Islet of Langerhans (tissue), 1 donor: ENCODE measurements at regions not wholly inside any gene's neighbourhood (a gene's known extent, or its start where the extent isn't known, plus 50 kb on each side); places are given as distances from the start of the nearest gene placed in this dataset.

Source experiments
- FAIRE-seq: peaks from one replicate; lab custom pipeline; 2011; peaks lifted over from hg19 to GRCh38; lab: Jason Lieb, UNC

- FAIRE-seq, result no peak
Observed at GRCh38 chr16:35506898-35507194, 2047.4 kb downstream of the TP53TG3F start.

- no peak for FAIRE-seq
Observed at GRCh38 chr16:35510701-35511100, 2051.3 kb downstream of the TP53TG3F start.

GRCh38 chr16:35516551-35516950, 2057.1 kb downstream of the TP53TG3F start:
- FAIRE-seq, result no peak

- FAIRE-seq, result no peak
Observed at GRCh38 chr16:35516971-35517370, 2057.6 kb downstream of the TP53TG3F start.

GRCh38 chr16:35523991-35524390, 2064.6 kb downstream of the TP53TG3F start:
- no peak for FAIRE-seq

- no peak for FAIRE-seq
Observed at GRCh38 chr16:35525979-35526590, 2066.7 kb downstream of the TP53TG3F start.

GRCh38 chr16:35532576-35532975, 2073.2 kb downstream of the TP53TG3F start:
- no peak for FAIRE-seq

GRCh38 chr16:35533683-35534082, 2074.3 kb downstream of the TP53TG3F start:
- FAIRE-seq, result no peak

GRCh38 chr16:35543486-35543885, 2084.1 kb downstream of the TP53TG3F start:
- no peak for FAIRE-seq

- FAIRE-seq, result no peak
Observed at GRCh38 chr16:35552763-35553162, 2093.4 kb downstream of the TP53TG3F start.

GRCh38 chr16:35557731-35558130, 2098.3 kb downstream of the TP53TG3F start:
- no peak for FAIRE-seq

GRCh38 chr16:35559911-35560636, 2100.7 kb downstream of the TP53TG3F start:
- FAIRE-seq, result no peak

GRCh38 chr16:35560637-35560984, 2101.2 kb downstream of the TP53TG3F start:
- FAIRE-seq, result no peak

GRCh38 chr16:35561346-35561745, 2101.9 kb downstream of the TP53TG3F start:
- FAIRE-seq, result no peak

GRCh38 chr16:35562471-35562870, 2103.1 kb downstream of the TP53TG3F start:
- no peak for FAIRE-seq

- no peak for FAIRE-seq
Observed at GRCh38 chr16:35562919-35563318, 2103.5 kb downstream of the TP53TG3F start.

GRCh38 chr16:35564148-35564547, 2104.7 kb downstream of the TP53TG3F start:
- no peak for FAIRE-seq

GRCh38 chr16:35564889-35565288, 2105.5 kb downstream of the TP53TG3F start:
- FAIRE-seq, result no peak

GRCh38 chr16:35565626-35566025, 2106.2 kb downstream of the TP53TG3F start:
- FAIRE-seq, result no peak

- no peak for FAIRE-seq
Observed at GRCh38 chr16:35569413-35569812, 2110.0 kb downstream of the TP53TG3F start.

GRCh38 chr16:35570946-35571345, 2111.5 kb downstream of the TP53TG3F start:
- FAIRE-seq, result no peak

GRCh38 chr16:35572186-35572585, 2112.8 kb downstream of the TP53TG3F start:
- FAIRE-seq, result no peak

- no peak for FAIRE-seq
Observed at GRCh38 chr16:35573407-35573806, 2114.0 kb downstream of the TP53TG3F start.

- no peak for FAIRE-seq
Observed at GRCh38 chr16:35574011-35574410, 2114.6 kb downstream of the TP53TG3F start.
